COR-L47 (cell line): ENCODE measurements at regions not wholly inside any gene's neighbourhood (a gene's known extent, or its start where the extent isn't known, plus 50 kb on each side); places are given as distances from the start of the nearest gene placed in this dataset.
"Not testable (repeated sequence)": the region's sequence is repeated elsewhere in the genome, so short reads cannot be mapped to it uniquely, and the experiment has no call there.

Source experiments
- DNase-seq: peaks from one replicate; lab custom pipeline; 2025; lab: John Stamatoyannopoulos, UW

GRCh38 chr10:131818510-131819234 lies 82.1 kb upstream of the PPP2R2D start:
- no peak for DNase-seq

- no peak for DNase-seq
Observed at GRCh38 chr10:131819241-131820072, 81.4 kb upstream of the PPP2R2D start.

GRCh38 chr10:131820626-131821025 lies 80.2 kb upstream of the PPP2R2D start:
- DNase-seq: no peak

GRCh38 chr10:131821378-131822012 lies 79.3 kb upstream of the PPP2R2D start:
- DNase-seq: no peak

- no peak for DNase-seq
Observed at GRCh38 chr10:131822013-131822691, 78.7 kb upstream of the PPP2R2D start.

GRCh38 chr10:131822692-131823245 lies 78.0 kb upstream of the PPP2R2D start:
- DNase-seq: no peak

GRCh38 chr10:131823601-131824099 lies 77.2 kb upstream of the PPP2R2D start:
- not testable (repeated sequence) for DNase-seq

- DNase-seq: no peak
Observed at GRCh38 chr10:131824371-131825149, 76.2 kb upstream of the PPP2R2D start.

GRCh38 chr10:131825150-131825848 lies 75.5 kb upstream of the PPP2R2D start:
- no peak for DNase-seq

- DNase-seq: no peak
Observed at GRCh38 chr10:131825960-131826650, 74.7 kb upstream of the PPP2R2D start.

- no peak for DNase-seq
Observed at GRCh38 chr10:131829156-131829930, 71.5 kb upstream of the PPP2R2D start.

GRCh38 chr10:131830446-131831130 lies 70.2 kb upstream of the PPP2R2D start:
- DNase-seq: no peak

- no peak for DNase-seq
Observed at GRCh38 chr10:131831561-131831960, 69.2 kb upstream of the PPP2R2D start.

GRCh38 chr10:131832056-131832685 lies 68.6 kb upstream of the PPP2R2D start:
- DNase-seq: no peak

- no peak for DNase-seq
Observed at GRCh38 chr10:131833013-131833412, 67.8 kb upstream of the PPP2R2D start.

GRCh38 chr10:131833446-131834080 lies 67.2 kb upstream of the PPP2R2D start:
- DNase-seq: no peak

- DNase-seq: no peak
Observed at GRCh38 chr10:131834152-131834810, 66.5 kb upstream of the PPP2R2D start.
